ENCODE measurements at regions not wholly inside any gene's neighbourhood (a gene's known extent, or its start where the extent isn't known, plus 50 kb on each side); places are given as distances from the start of the nearest gene placed in this dataset.

DNA sequence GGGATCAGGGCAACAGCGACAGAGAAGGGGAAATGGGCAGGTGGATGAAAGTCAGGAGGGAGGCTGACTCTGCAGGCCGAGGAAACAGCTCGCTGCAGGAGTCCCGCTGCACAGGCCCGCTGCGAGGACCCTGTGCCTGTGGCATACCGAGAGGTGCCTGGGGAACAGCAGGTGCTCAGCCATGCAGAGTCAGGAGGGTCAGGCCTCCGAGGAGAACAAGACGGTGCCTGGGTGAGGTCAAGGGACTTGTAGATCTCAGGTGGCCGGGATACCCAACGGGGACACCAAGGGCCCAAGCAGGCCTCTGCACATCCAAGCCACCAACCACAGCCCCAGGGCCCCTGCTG lies 67.5 kb downstream of the NCOR2 start:
- Histone ChIP-seq H3K36me3 (ENCODE audit: low read depth) (peaks cover 16% of the 10 kb centered on the region), H3K27me3 (ENCODE audit: insufficient read depth, poor library complexity, severe bottlenecking) (no peaks in the 10 kb centered on the region), H3K27ac (ENCODE audit: poor library complexity, severe bottlenecking) (peak overlapping the region; percentile 85), H3K4me1 (ENCODE audit: insufficient read depth, poor library complexity, severe bottlenecking) (peaks cover 49% of the 10 kb centered on the region), H3K9me3 (ENCODE audit: severe bottlenecking) (no peaks in the 10 kb centered on the region), H3K4me3 (ENCODE audit: severe bottlenecking) (no peak overlapping the region)
- ATAC-seq (ENCODE audit: low read depth) (no peak), DNase-seq (ENCODE audit: low spot score) (no peak)
- TF ChIP-seq, protein P1, sequence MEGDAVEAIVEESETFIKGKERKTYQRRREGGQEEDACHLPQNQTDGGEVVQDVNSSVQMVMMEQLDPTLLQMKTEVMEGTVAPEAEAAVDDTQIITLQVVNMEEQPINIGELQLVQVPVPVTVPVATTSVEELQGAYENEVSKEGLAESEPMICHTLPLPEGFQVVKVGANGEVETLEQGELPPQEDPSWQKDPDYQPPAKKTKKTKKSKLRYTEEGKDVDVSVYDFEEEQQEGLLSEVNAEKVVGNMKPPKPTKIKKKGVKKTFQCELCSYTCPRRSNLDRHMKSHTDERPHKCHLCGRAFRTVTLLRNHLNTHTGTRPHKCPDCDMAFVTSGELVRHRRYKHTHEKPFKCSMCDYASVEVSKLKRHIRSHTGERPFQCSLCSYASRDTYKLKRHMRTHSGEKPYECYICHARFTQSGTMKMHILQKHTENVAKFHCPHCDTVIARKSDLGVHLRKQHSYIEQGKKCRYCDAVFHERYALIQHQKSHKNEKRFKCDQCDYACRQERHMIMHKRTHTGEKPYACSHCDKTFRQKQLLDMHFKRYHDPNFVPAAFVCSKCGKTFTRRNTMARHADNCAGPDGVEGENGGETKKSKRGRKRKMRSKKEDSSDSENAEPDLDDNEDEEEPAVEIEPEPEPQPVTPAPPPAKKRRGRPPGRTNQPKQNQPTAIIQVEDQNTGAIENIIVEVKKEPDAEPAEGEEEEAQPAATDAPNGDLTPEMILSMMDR (IDR thresholded peaks at IDR 0.05; ENCODE audit: poor library complexity, severe bottlenecking): no peak

DNA sequence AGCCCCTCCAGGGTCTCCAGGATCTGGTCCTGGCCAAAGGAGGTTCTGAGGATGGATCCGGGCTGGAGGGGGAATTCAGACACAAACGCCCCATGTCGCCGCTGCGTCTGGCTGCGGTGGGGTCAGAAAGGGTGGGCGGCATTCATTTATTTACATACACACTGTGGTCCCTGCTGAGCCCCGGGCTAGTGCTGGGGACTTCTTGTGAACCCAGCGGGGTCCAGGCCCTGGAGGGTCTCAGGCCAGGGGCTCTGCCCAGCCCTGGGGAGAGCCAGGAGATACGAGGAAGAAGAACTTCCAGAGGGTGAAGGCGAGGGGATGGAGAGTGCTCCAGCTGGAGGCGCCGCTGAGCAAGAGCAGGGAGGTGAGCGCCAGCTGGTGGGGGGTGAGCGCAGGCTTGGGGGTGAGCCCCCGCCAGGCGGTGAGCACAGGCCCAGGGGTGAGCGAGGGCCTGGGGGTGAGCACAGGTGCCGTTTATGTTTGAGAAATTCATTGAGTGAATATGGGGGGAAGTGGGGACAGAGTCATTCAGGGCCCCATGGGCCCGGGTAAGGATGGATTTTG lies 68.1 kb downstream of the NCOR2 start:
- no peaks in the 10 kb centered on the region for H3K27me3 ChIP-seq (ENCODE audit: insufficient read depth, poor library complexity, severe bottlenecking)
- no peaks in the 10 kb centered on the region for H3K9me3 ChIP-seq (ENCODE audit: severe bottlenecking)
- ATAC-seq (ENCODE audit: low read depth): no peak
- H3K4me3 ChIP-seq (ENCODE audit: severe bottlenecking): no peak overlapping the region
- peaks cover 22% of the 10 kb centered on the region for H3K36me3 ChIP-seq (ENCODE audit: low read depth)
- no peak for DNase-seq (ENCODE audit: low spot score)
- H3K27ac ChIP-seq (ENCODE audit: poor library complexity, severe bottlenecking): peak overlapping the region; percentile 85
- peaks cover 45% of the 10 kb centered on the region for H3K4me1 ChIP-seq (ENCODE audit: insufficient read depth, poor library complexity, severe bottlenecking)
- TF ChIP-seq, protein P1 (IDR thresholded peaks at IDR 0.05; ENCODE audit: poor library complexity, severe bottlenecking): peak; percentile 13

DNA sequence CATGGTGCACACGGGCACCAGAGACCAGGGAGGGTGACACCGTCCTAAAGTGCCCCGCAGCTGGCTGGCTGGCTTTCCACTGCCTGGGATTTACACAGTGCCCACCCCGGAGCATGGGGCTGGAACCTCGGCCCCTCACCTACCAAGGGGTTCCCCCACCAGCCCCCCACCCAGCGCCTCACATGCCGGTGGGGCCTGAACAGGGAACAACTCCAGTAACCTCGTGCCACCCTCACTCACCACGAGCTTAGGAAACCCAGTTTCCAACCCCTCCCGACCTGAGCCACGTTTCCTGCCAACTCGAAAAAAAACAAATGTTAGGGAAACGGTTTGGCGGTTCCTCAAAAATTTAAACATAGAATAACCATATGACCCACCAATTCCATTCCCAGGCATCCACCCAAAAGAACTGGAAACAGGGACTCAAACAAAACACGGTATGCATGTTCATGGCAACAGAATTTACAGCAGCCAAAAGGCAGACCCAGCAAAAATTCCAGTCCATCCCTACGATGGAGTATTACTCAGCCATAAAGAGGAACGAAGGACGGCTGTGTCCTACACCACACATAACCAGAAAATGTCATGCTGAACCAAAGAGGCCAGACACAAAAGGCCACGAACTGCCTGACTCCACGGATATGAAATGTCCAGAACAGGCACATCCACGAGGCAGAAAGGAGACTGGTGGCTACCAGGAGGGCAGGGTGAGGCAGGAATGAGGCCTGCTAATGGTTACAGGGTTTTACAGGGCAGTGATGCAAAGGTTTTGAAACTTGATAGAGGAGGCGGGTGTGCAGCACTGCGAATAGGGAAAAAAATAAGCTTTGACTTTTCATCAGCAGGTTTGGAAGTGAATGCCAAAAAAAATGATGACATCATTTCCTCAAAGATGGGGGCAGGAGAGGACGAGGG lies 68.9 kb downstream of the NCOR2 start:
- H3K4me3 ChIP-seq (ENCODE audit: severe bottlenecking): no peak overlapping the region
- DNase-seq (ENCODE audit: low spot score): no peak
- no peaks in the 10 kb centered on the region for H3K27me3 ChIP-seq (ENCODE audit: insufficient read depth, poor library complexity, severe bottlenecking)

DNA sequence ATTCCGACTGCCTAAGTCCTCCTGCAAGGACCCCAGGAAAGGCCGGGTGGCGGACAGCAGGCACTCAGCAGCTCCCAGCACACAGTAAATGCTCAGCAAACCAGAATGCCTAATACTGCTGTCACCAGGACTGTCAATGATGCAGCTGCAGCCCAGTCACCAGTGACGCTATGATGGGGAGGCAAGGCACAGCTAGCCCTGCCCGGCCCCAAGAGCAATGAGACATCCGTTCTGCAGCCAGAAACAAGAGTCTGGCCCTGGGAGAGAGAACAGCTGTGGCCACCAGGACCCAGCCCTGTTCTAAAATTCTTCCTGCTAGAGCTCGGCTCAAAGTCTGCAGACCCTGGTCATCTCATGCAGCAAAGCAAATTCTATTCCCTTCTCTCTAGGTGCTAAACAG lies 69.8 kb downstream of the NCOR2 start:
- TF ChIP-seq, protein P1 (IDR thresholded peaks at IDR 0.05; ENCODE audit: poor library complexity, severe bottlenecking): no peak
- peak overlapping the region; percentile 85 for H3K27ac ChIP-seq (ENCODE audit: poor library complexity, severe bottlenecking)
- H3K4me1 ChIP-seq (ENCODE audit: insufficient read depth, poor library complexity, severe bottlenecking): peaks cover 45% of the 10 kb centered on the region
- peak; percentile 33 for ATAC-seq (ENCODE audit: low read depth)
- peaks cover 32% of the 10 kb centered on the region for H3K36me3 ChIP-seq (ENCODE audit: low read depth)
- no peaks in the 10 kb centered on the region for H3K27me3 ChIP-seq (ENCODE audit: insufficient read depth, poor library complexity, severe bottlenecking)
- DNase-seq (ENCODE audit: low spot score): no peak
- H3K9me3 ChIP-seq (ENCODE audit: severe bottlenecking): no peaks in the 10 kb centered on the region
- H3K4me3 ChIP-seq (ENCODE audit: severe bottlenecking): no peak overlapping the region

More for the DNA sequence above, 68.9 kb downstream of the NCOR2 start:
- peaks cover 24% of the 10 kb centered on the region for H3K36me3 ChIP-seq (ENCODE audit: low read depth)
- H3K27ac ChIP-seq (ENCODE audit: poor library complexity, severe bottlenecking): peak overlapping the region; percentile 85
- peak; percentile 19; the same call in 1 of the 3 replicates for ATAC-seq (ENCODE audit: low read depth)
- peaks cover 45% of the 10 kb centered on the region for H3K4me1 ChIP-seq (ENCODE audit: insufficient read depth, poor library complexity, severe bottlenecking)
- H3K9me3 ChIP-seq (ENCODE audit: severe bottlenecking): no peaks in the 10 kb centered on the region
- TF ChIP-seq, protein P1 (IDR thresholded peaks at IDR 0.05; ENCODE audit: poor library complexity, severe bottlenecking): no peak

Measured in RWPE2 (cell line).